GM19372 (cell line): ENCODE measurements at regions not wholly inside any gene's neighbourhood (a gene's known extent, or its start where the extent isn't known, plus 50 kb on each side); places are given as distances from the start of the nearest gene placed in this dataset.
"Not testable (repeated sequence)": the region's sequence is repeated elsewhere in the genome, so short reads cannot be mapped to it uniquely, and the experiment has no call there.

Experiments
- ATAC-seq: cut with Tn5 transposase; IDR thresholded peaks from one replicate; pipeline ENCODE4 v1.9.1; 2021; ENCODE audit warnings: mild to moderate bottlenecking, low read depth, moderate library complexity; ENCODE audit not compliant: unreplicated experiment

GRCh38 chr2:190742431-190742830 lies 93.5 kb downstream of the NAB1 start:
- no peak for ATAC-seq

GRCh38 chr2:190744041-190744440 lies 95.2 kb downstream of the NAB1 start:
- ATAC-seq: no peak

GRCh38 chr2:190746971-190747761 lies 98.3 kb downstream of the NAB1 start:
- ATAC-seq: no peak

GRCh38 chr2:190748966-190749365 lies 100.1 kb downstream of the NAB1 start:
- no peak for ATAC-seq

- no peak for ATAC-seq
Observed at GRCh38 chr2:190755772-190756415, 107.0 kb downstream of the NAB1 start.

DNA sequence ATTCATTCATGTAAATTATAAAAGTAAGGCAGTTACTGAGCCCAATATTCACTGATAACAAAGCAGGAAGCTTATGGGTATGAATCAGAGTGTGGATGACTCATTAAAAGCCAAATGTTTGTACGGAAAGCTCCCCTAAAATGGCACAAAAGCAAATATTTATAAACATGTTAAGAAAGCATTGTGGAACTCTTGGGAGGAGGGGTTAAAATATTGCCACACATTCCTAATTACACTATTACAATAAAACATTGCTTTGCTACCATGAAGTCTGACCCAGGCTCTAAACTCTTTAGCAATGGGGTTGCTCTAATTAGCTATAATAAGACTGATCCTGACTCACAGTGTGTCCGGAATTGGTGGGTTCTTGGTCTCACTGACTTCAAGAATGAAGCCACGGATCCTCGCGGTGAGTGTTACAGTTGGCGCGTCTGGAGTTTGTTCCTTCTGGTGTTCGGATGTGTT lies 110.9 kb downstream of the NAB1 start:
- ATAC-seq: no peak

DNA sequence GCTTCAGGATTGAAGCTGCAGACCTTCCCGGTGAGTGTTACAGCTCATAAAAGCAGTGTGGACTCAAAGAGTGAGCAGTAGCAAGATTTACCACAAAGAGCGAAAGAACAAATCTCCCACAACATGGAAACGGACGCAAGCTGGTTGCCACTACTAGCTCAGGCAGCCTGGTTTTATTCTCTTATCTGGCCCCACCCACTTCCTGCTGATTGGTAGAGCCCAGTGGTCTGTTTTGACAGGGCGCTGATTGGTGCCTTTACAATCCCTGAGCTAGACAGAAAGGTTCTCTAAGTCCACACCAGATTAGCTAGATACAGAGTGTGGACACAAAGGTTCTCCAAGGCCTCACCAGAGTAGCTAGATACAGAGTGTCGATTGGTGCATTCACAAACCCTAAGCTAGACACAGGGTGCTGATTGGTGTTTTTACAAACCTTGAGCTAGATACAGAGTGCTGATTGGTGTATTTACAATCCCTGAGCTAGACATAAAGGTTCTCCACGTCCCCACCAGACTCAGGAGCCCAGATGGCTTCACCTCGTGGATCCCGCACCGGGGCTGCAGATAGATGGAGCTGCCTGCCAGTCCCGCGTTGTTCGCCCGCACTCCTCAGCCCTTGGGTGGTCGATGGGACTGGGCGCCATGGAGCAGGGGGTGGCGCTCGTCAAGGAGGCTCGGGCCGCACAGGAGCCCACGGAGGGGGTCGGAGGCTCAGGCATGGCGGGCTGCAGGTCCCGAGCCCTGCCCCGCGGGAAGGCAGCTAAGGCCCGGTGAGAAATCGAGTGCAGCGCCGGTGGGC lies 111.7 kb downstream of the NAB1 start:
- ATAC-seq: not testable (repeated sequence)

DNA sequence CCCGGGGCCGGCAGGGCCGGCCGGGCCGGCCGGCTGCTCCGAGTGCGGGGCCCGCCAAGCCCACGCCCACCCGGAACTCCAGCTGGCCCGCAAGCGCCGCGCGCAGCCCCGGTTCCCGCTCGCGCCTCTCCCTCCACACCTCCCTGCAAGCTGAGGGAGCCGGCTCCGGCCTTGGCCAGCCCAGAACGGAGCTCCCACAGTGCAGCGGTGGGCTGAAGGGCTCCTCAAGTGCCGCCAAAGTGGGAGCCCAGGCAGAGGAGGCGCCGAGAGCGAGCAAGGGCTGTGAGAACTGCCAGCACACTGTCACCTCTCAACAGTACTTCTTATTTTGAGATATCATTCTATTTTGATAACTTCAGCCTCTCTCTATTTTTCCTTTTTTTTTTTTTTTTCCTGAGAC lies 112.3 kb downstream of the NAB1 start:
- ATAC-seq: not testable (repeated sequence)

DNA sequence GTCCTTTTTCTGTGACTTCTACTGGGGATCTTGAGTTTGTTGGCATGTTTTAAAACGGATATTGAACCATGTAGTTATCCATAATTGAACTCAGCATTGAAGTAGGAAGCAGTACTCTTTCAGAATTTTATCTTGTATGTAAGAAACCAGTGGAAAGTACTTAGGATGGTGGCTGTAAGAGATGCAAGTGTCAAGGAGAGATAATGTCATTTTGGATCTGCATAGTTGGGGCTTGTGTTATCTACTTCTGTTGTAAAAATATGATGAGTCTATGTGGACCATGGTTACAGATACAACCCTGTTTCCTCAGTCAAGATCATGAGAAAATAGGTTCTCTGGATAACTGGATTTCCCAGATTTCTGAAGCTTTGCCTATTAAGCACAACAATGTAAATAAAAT lies 113.7 kb downstream of the NAB1 start:
- ATAC-seq: no peak

- no peak for ATAC-seq
Observed at GRCh38 chr2:190763100-190763499, 114.2 kb downstream of the NAB1 start.

DNA sequence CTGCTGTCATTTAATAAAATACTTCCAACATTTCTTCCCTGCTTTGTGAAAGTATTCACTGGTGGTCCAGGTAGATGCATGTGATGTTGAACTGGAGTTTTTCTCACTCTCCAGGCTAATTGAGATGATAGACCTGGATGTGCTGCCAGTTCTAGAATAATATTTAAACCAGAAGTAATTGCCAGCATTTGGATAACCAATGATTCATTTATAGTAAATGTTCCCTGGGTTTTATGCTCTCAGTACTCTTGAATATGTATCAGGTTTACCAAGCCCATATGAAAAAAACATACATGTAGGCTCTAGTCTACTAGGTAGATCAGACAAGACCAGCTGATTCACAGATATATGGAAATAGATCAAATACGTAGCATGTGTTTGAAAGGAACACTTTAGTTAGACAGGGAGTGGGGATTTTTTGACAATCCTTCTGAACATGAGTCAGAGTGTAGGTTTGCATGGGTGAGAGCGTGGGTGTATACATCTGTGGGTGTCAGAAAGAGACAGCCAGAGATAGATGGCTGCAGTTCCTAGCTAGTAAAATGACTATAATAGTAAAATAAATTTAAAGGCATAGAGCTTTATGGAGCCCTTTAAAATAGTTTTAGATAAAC lies 115.1 kb downstream of the NAB1 start:
- ATAC-seq: peak; percentile 54

DNA sequence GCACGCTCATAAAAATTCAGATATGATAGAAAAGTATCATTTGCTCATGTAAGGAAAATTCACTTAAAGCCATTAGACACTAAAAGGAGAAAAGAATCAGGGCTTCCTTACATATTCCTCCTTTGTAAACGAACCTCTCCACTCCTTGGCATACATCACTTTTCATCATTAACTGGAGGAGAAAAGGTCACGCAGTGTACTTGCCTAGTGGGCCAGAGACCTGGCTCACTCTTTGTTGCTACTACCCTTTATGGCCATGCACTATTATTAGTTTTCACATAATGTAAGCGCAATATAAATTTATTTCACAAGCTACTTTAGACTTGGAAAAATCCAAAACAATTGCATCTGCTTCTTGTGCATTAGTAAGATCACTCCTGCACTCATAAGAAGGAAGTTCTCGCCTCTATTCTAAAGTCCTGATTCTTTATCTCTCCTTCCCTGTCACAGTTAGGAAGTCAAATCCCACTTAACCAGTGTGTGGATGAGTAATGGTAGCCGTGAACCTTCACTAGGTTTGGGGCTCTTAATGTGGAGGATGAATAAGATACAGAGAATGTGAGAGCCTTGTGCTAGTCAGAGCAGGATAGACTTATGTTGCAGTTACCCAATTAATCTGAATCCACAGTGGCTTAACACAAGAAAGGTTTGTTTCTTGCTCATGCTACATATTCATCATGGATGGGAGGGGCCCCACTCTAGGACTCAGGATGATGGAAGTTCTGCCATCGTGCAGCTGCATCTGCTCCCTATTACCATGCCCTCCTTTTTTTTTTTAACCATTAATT lies 115.0 kb upstream of the GLS start:
- ATAC-seq: no peak

DNA sequence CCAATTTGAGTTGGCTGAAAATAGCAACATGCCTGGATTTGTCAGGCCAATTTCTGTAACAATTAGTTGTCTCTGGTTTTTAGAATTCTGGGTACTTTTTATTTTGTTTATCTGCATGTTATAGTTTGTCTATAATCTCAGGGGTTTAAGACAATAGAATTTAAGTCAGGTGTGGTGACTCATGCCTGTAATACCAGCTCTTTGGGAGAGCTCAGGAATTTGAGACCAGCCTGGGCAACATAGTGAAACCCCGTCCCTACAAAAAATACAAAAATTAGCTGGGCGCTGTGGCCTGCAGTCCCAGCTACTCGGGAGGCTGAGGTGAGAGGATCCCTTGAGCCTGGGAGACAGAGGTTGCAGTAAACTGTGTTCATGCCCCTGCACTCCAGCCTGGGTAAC lies 114.4 kb upstream of the GLS start:
- no peak for ATAC-seq

GRCh38 chr2:190766595-190766994 lies 114.0 kb upstream of the GLS start:
- ATAC-seq: no peak

- ATAC-seq: no peak
Observed at GRCh38 chr2:190767821-190768220, 112.8 kb upstream of the GLS start.

DNA sequence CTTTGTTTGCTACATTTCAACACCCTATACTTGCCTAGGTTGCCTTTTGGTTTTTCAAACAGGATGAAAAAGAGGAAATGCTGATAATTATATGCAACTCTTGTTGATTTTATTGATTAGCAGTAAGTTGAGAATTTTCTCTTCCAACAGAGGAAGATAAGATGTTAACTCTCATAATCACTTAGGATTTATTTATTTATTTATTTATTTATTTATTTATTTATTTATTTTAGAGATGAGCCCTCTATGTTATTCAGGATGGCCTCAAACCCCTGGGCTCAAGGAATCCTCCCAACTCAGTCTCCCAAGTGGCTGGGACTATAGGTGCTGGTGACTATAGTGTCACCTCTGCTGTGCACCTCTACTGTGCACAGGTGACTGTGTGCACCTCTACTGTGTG lies 111.4 kb upstream of the GLS start:
- ATAC-seq: no peak

- ATAC-seq: no peak
Observed at GRCh38 chr2:190771726-190772125, 108.9 kb upstream of the GLS start.

DNA sequence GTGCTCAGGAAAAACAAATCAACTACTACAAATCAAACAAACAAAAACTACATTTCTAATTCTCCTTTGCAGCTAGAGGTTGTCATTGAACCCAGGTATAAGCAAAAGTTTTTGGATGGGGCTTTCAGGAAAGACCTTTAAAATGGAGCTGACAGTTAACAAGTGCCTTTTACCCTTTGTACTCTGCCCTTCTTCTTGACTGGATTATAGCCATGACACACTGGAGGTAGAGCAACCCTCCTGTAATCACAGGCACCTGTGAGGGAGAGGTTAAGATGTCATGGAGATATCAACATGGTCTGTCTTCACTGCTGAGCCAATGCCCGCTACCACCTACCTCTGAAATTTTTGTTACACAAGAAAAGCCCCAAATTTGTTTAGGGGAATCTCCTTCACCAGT lies 100.0 kb upstream of the GLS start:
- ATAC-seq: no peak

- ATAC-seq: no peak
Observed at GRCh38 chr2:190781604-190782198, 98.9 kb upstream of the GLS start.

DNA sequence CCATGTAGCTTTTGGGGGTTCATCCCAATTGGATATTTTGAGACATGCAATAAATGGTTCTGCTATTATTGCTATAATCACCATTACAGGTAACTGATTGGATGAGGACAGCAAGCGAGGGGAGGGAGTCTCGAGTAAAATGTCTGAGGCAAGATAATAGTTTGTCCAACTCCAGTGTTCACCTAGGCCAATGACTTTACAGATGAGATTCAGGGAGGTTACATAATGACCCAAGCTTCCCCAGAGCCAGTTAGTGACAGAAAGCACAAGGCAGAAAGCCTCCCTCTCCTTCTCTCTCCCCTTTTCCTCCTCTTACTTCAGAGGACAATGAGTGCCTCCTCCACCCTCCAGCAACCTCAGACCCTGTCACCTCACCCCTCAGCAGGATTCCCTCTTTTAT lies 98.4 kb upstream of the GLS start:
- ATAC-seq: no peak
